Natural killer cell (primary cell): ENCODE measurements at regions not wholly inside any gene's neighbourhood (a gene's known extent, or its start where the extent isn't known, plus 50 kb on each side); places are given as distances from the start of the nearest gene placed in this dataset.

Experiments used
- ATAC-seq, 3 donors: fragments of 150-1000 bp in 2 of 3; fragments of 200-7000 bp in 1 of 3; cut with Tn5 transposase; 1 replicate in 1 of 3; 2 replicates in 2 of 3; pipeline ENCODE4 v1.10.0; 2021; ENCODE audit warnings: mild to moderate bottlenecking in 2 of 3, moderate library complexity in 2 of 3
- DNase-seq, 2 donors: peaks; one replicate each; pipeline versions ENCODE4 v3.0.0 to v3.0.0-alpha.2; 2013 to 2021; ENCODE audit warnings: mixed read lengths in 1 of 2
- H3K27ac ChIP-seq: one replicate; pipeline ENCODE4 v1.5.1; 2013; ENCODE audit warnings: mild to moderate bottlenecking, low read length
- H3K27me3 ChIP-seq: one replicate; pipeline ENCODE4 v1.6.1; 2013; ENCODE audit warnings: low read length; ENCODE audit not compliant: control insufficient read depth, insufficient read depth
- H3K36me3 ChIP-seq: one replicate; pipeline ENCODE4 v1.6.1; 2013; ENCODE audit warnings: low read length; ENCODE audit not compliant: control insufficient read depth, insufficient read depth
- H3K4me1 ChIP-seq: one replicate; pipeline ENCODE4 v1.6.1; 2013; ENCODE audit warnings: low read length; ENCODE audit not compliant: control insufficient read depth, insufficient read depth
- H3K4me3 ChIP-seq: one replicate; pipeline ENCODE4 v1.5.1; 2013; ENCODE audit warnings: low read length
- H3K9me3 ChIP-seq: one replicate; pipeline ENCODE4 v1.6.1; 2013; ENCODE audit warnings: low read length; ENCODE audit not compliant: control insufficient read depth, insufficient read depth
- H3K27ac Mint-ChIP-seq, 2 donors: one replicate each; pipeline ENCODE4 v1.8.0; 2022; ENCODE audit warnings: mild to moderate bottlenecking in 2 of 2, mixed read lengths in 2 of 2, moderate library complexity in 1 of 2
- H3K27me3 Mint-ChIP-seq, 2 donors: one replicate each; pipeline ENCODE4 v1.8.0; 2022; ENCODE audit warnings: low read depth in 2 of 2, mixed read lengths in 2 of 2
- H3K36me3 Mint-ChIP-seq: one replicate; pipeline ENCODE4 v1.8.0; 2022; ENCODE audit warnings: mixed read lengths
- H3K4me1 Mint-ChIP-seq, 2 donors: one replicate each; pipeline ENCODE4 v1.8.0; 2022; ENCODE audit warnings: mixed read lengths in 2 of 2
- H3K4me3 Mint-ChIP-seq: one replicate; pipeline ENCODE4 v1.8.0; 2022; ENCODE audit warnings: mild to moderate bottlenecking, moderate library complexity, mixed read lengths
- H3K9me3 Mint-ChIP-seq, 2 donors: one replicate each; pipeline ENCODE4 v1.8.0; 2022; ENCODE audit warnings: mixed read lengths in 2 of 2
- WGBS: methylation state at CpG from one replicate; pipeline ENCODE4 v1.1.7; 2013; ENCODE audit warnings: missing lambda C conversion rate; ENCODE audit not compliant: insufficient coverage; 5-methylcytosine and 5-hydroxymethylcytosine counted together
- intact Hi-C: fragments of 100-400 bp; cut with micrococcal nuclease; formaldehyde crosslinking; loops from one replicate; pipeline ENCODE4 v1.14.2; 2022
- TF ChIP-seq, protein P1 (sequence below): fragments of 200-600 bp; IDR thresholded peaks from one replicate; pipeline ENCODE4 v1.8.0; 2022; ENCODE audit warnings: antibody characterized with exemption

- no peaks in the 10 kb centered on the region for H3K27me3 ChIP-seq
- Mint-ChIP-seq H3K4me1 (no peaks in the 10 kb centered on the region), H3K4me3 (no peak overlapping the region), H3K9me3 (peaks cover 0 to 2% of the 10 kb centered on the region in 2 donors), H3K27ac (no peak overlapping the region), H3K27me3 (no peaks in the 10 kb centered on the region), H3K36me3 (no peaks in the 10 kb centered on the region)
- TF ChIP-seq, protein P1, sequence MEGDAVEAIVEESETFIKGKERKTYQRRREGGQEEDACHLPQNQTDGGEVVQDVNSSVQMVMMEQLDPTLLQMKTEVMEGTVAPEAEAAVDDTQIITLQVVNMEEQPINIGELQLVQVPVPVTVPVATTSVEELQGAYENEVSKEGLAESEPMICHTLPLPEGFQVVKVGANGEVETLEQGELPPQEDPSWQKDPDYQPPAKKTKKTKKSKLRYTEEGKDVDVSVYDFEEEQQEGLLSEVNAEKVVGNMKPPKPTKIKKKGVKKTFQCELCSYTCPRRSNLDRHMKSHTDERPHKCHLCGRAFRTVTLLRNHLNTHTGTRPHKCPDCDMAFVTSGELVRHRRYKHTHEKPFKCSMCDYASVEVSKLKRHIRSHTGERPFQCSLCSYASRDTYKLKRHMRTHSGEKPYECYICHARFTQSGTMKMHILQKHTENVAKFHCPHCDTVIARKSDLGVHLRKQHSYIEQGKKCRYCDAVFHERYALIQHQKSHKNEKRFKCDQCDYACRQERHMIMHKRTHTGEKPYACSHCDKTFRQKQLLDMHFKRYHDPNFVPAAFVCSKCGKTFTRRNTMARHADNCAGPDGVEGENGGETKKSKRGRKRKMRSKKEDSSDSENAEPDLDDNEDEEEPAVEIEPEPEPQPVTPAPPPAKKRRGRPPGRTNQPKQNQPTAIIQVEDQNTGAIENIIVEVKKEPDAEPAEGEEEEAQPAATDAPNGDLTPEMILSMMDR = no peak
- H3K4me1 ChIP-seq = no peaks in the 10 kb centered on the region
- WGBS = 87% methylated on average over 3 of the region's 5 CpGs
- no peak for DNase-seq
- no peak for ATAC-seq
- intact Hi-C loops = no loop called here
- no peaks in the 10 kb centered on the region for H3K9me3 ChIP-seq
- H3K4me3 ChIP-seq = no peak overlapping the region
- H3K36me3 ChIP-seq = no peaks in the 10 kb centered on the region
- no peak overlapping the region for H3K27ac ChIP-seq
These were observed 89.6 kb downstream of the LEPR start for GRCh38 chr1:65509912-65510680.

GRCh38 chr1:65510961-65511360 is 90.5 kb downstream of the LEPR start:
- TF ChIP-seq, protein P1 = no peak
- Histone ChIP-seq H3K27me3 (no peaks in the 10 kb centered on the region), H3K9me3 (no peaks in the 10 kb centered on the region), H3K4me3 (no peak overlapping the region), H3K27ac (no peak overlapping the region), H3K36me3 (no peaks in the 10 kb centered on the region), H3K4me1 (no peaks in the 10 kb centered on the region)
- Mint-ChIP-seq H3K36me3 (no peaks in the 10 kb centered on the region), H3K27me3 (no peaks in the 10 kb centered on the region), H3K4me3 (no peak overlapping the region), H3K9me3 (peaks cover 0 to 2% of the 10 kb centered on the region in 2 donors), H3K27ac (no peak overlapping the region), H3K4me1 (no peaks in the 10 kb centered on the region)
- intact Hi-C loops = no loop called here
- DNase-seq (no peak), ATAC-seq (no peak)
- WGBS = 78% methylated on average over 1 of the region's 1 CpG

- intact Hi-C loops = no loop called here
These were observed 91.9 kb downstream of the LEPR start for GRCh38 chr1:65512383-65512782.

More at GRCh38 chr1:65512383-65512782, 91.9 kb downstream of the LEPR start:
- no peaks in the 10 kb centered on the region for H3K4me1 Mint-ChIP-seq
- H3K36me3 ChIP-seq = no peaks in the 10 kb centered on the region
- no peak overlapping the region for H3K4me3 ChIP-seq
- no peak overlapping the region for H3K4me3 Mint-ChIP-seq
- H3K4me1 ChIP-seq = no peaks in the 10 kb centered on the region
- DNase-seq (no peak), ATAC-seq (no peak)
- 84% methylated on average over 4 of the region's 4 CpGs for WGBS
- peaks cover 0 to 2% of the 10 kb centered on the region in 2 donors for H3K9me3 Mint-ChIP-seq
- H3K36me3 Mint-ChIP-seq = no peaks in the 10 kb centered on the region
- H3K27me3 Mint-ChIP-seq = no peaks in the 10 kb centered on the region
- no peaks in the 10 kb centered on the region for H3K27me3 ChIP-seq
- no peak overlapping the region for H3K27ac ChIP-seq
- TF ChIP-seq, protein P1 = no peak
- H3K9me3 ChIP-seq = no peaks in the 10 kb centered on the region
- H3K27ac Mint-ChIP-seq = no peak overlapping the region
